ENCODE measurements at regions not wholly inside any gene's neighbourhood (a gene's known extent, or its start where the extent isn't known, plus 50 kb on each side); places are given as distances from the start of the nearest gene placed in this dataset.

GRCh38 chr14:87082917-87083316 lies 910.1 kb downstream of the GALC start:
- DNase-seq = no peak

GRCh38 chr14:87081004-87081403 lies 912.0 kb downstream of the GALC start:
- DNase-seq = no peak

- no peak for DNase-seq
These were observed 912.8 kb downstream of the GALC start for GRCh38 chr14:87080146-87080545.

GRCh38 chr14:87079416-87079815 lies 913.6 kb downstream of the GALC start:
- DNase-seq = no peak

- no peak for DNase-seq
These were observed 916.1 kb downstream of the GALC start for GRCh38 chr14:87076922-87077321.

GRCh38 chr14:87076146-87076545 lies 916.8 kb downstream of the GALC start:
- DNase-seq = no peak

- DNase-seq = no peak
These were observed 919.0 kb downstream of the GALC start for GRCh38 chr14:87073880-87074570.

GRCh38 chr14:87067591-87067990 lies 925.4 kb downstream of the GALC start:
- DNase-seq = no peak

- DNase-seq = no peak
These were observed 925.9 kb downstream of the GALC start for GRCh38 chr14:87067061-87067460.

GRCh38 chr14:87066221-87066817 lies 926.7 kb downstream of the GALC start:
- no peak for DNase-seq

GRCh38 chr14:87065366-87065765 lies 927.6 kb downstream of the GALC start:
- no peak for DNase-seq

GRCh38 chr14:87063181-87063580 lies 929.8 kb downstream of the GALC start:
- no peak for DNase-seq

- no peak for DNase-seq
These were observed 932.6 kb downstream of the GALC start for GRCh38 chr14:87060405-87060804.

- DNase-seq = no peak
These were observed 933.7 kb downstream of the GALC start for GRCh38 chr14:87059060-87059839.

- DNase-seq = no peak
These were observed 938.0 kb downstream of the GALC start for GRCh38 chr14:87055007-87055406.

- no peak for DNase-seq
These were observed 940.2 kb downstream of the GALC start for GRCh38 chr14:87052646-87053225.

- no peak for DNase-seq
These were observed 942.6 kb downstream of the GALC start for GRCh38 chr14:87050421-87050820.

GRCh38 chr14:87049950-87050349 lies 943.0 kb downstream of the GALC start:
- DNase-seq = no peak

GRCh38 chr14:87046960-87047359 lies 946.0 kb downstream of the GALC start:
- no peak for DNase-seq

- no peak for DNase-seq
These were observed 947.0 kb downstream of the GALC start for GRCh38 chr14:87045956-87046355.

GRCh38 chr14:87045246-87045645 lies 947.7 kb downstream of the GALC start:
- no peak for DNase-seq

GRCh38 chr14:87044807-87045206 lies 948.2 kb downstream of the GALC start:
- DNase-seq = no peak

- DNase-seq = no peak
These were observed 949.2 kb downstream of the GALC start for GRCh38 chr14:87043667-87044200.

Measured in NCI-H187 (cell line).